SU-DHL-6 (cell line): ENCODE measurements at regions not wholly inside any gene's neighbourhood (a gene's known extent, or its start where the extent isn't known, plus 50 kb on each side); places are given as distances from the start of the nearest gene placed in this dataset.

ENCODE experiments used
- H2AFZ ChIP-seq: fragments of 200-600 bp; sonication (generic); 2 replicates; pipeline ENCODE4 v1.6.1; 2014; ENCODE audit warnings: low read depth, mild to moderate bottlenecking, moderate library complexity, mixed read lengths, antibody characterized with exemption, low read length; ENCODE audit not compliant: severe bottlenecking
- H3F3A ChIP-seq: fragments of 200-600 bp; shearing (Covaris generic); 2 replicates; pipeline ENCODE4 v1.6.0; 2016; ENCODE audit warnings: antibody characterized with exemption, mild to moderate bottlenecking; ENCODE audit not compliant: insufficient read depth
- H3K27ac ChIP-seq: fragments of 200-600 bp; sonication (generic); 2 replicates; pipeline ENCODE4 v1.5.1; 2016; ENCODE audit warnings: low read depth, mild to moderate bottlenecking, low read length, moderate library complexity, mixed read lengths
- H3K27me3 ChIP-seq: fragments of 200-600 bp; sonication (generic), shearing (Covaris generic); 2 replicates; pipeline ENCODE4 v1.6.0; 2014; ENCODE audit warnings: mild to moderate bottlenecking, low read length
- H3K36me3 ChIP-seq: fragments of 200-600 bp; sonication (generic); 2 replicates; pipeline ENCODE4 v1.6.1; 2014; ENCODE audit warnings: mild to moderate bottlenecking, low read length, mixed read lengths
- H3K4me2 ChIP-seq: fragments of 300-600, 200-600 bp; shearing (Covaris generic), sonication (generic); 2 replicates; pipeline ENCODE4 v1.6.0; 2014; ENCODE audit warnings: low read length, low read depth, mild to moderate bottlenecking; ENCODE audit not compliant: poor library complexity, severe bottlenecking
- H3K4me3 ChIP-seq: fragments of 200-600 bp; sonication (generic); 2 replicates; pipeline ENCODE4 v1.5.1; 2014; ENCODE audit warnings: antibody characterized with exemption, low read length, mild to moderate bottlenecking, mixed read lengths; ENCODE audit not compliant: insufficient read depth, poor library complexity, severe bottlenecking
- H3K79me2 ChIP-seq: fragments of 200-600 bp; sonication (generic); 2 replicates; pipeline ENCODE4 v1.6.1; 2014; ENCODE audit warnings: mild to moderate bottlenecking, low read length, moderate library complexity; ENCODE audit not compliant: insufficient read depth
- H3K9ac ChIP-seq: fragments of 200-600 bp; sonication (generic); 2 replicates; pipeline ENCODE4 v1.7.0; 2014; ENCODE audit warnings: mild to moderate bottlenecking, low read length
- H3K9me2 ChIP-seq: fragments of 200-600 bp; sonication (generic); replicated peaks from 2 replicates; pipeline ENCODE4 v1.6.1; 2014; ENCODE audit warnings: low read length; ENCODE audit not compliant: insufficient read depth
- H3K9me3 ChIP-seq: fragments of 200-600 bp; sonication (generic); 2 replicates; pipeline ENCODE4 v1.6.1; 2014; ENCODE audit warnings: low read length, mixed read lengths; ENCODE audit not compliant: insufficient read depth
- H4K20me1 ChIP-seq: fragments of 200-600 bp; sonication (generic); 2 replicates; pipeline ENCODE4 v1.6.1; 2014; ENCODE audit warnings: low read depth, mild to moderate bottlenecking, antibody characterized with exemption, low read length, moderate library complexity, mixed read lengths
- CTCF ChIP-seq: fragments of 200-600 bp; sonication (generic); IDR thresholded peaks from one replicate; pipeline ENCODE4 v1.5.1; 2017; ENCODE audit warnings: antibody characterized with exemption, mild to moderate bottlenecking, low read length, moderate library complexity; ENCODE audit not compliant: insufficient read depth, poor library complexity, severe bottlenecking
- EZH2phosphoT487 ChIP-seq: fragments of 200-600 bp; sonication (generic), shearing (Covaris generic); conservative IDR thresholded peaks from 2 replicates; pipeline ENCODE4 v1.6.1; 2018; ENCODE audit warnings: mild to moderate bottlenecking, antibody characterized with exemption, low read length, moderate library complexity, mixed read lengths

- no peaks in the 10 kb centered on the region for H3K79me2 ChIP-seq
- H3K4me3 ChIP-seq, result no peak overlapping the region
- no peak overlapping the region for H3K9ac ChIP-seq
- no peaks in the 10 kb centered on the region for H3K9me3 ChIP-seq
- H3K9me2 ChIP-seq, result no peaks in the 10 kb centered on the region
- no peak overlapping the region for H3K4me2 ChIP-seq
- no peaks in the 10 kb centered on the region for H3K36me3 ChIP-seq
- H3K27ac ChIP-seq, result no peak overlapping the region
- no peaks in the 10 kb centered on the region for H3K27me3 ChIP-seq
- no peaks in the 10 kb centered on the region for H4K20me1 ChIP-seq
- H2AFZ ChIP-seq, result no peak overlapping the region
- TF ChIP-seq CTCF, result no peak
- TF ChIP-seq EZH2phosphoT487, result no peak
- no peaks in the 10 kb centered on the region for H3F3A ChIP-seq
Measured at GRCh38 chr4:24656906-24657305, 72.6 kb upstream of the DHX15 start.

GRCh38 chr4:24657768-24658617 lies 73.6 kb upstream of the DHX15 start:
- no peak for TF ChIP-seq EZH2phosphoT487
- no peak for TF ChIP-seq CTCF

GRCh38 chr4:24659241-24659961 lies 75.0 kb upstream of the DHX15 start:
- H3K27ac ChIP-seq, result no peak overlapping the region
- no peaks in the 10 kb centered on the region for H3K9me2 ChIP-seq
- no peak for TF ChIP-seq EZH2phosphoT487
- TF ChIP-seq CTCF, result no peak
- no peak overlapping the region for H3K9ac ChIP-seq
- no peak overlapping the region for H2AFZ ChIP-seq
- H3K9me3 ChIP-seq, result no peaks in the 10 kb centered on the region
- no peaks in the 10 kb centered on the region for H3K36me3 ChIP-seq
- no peak overlapping the region for H3K4me3 ChIP-seq
- H3K4me2 ChIP-seq, result no peak overlapping the region
- no peaks in the 10 kb centered on the region for H3K27me3 ChIP-seq
- H4K20me1 ChIP-seq, result no peaks in the 10 kb centered on the region
- H3K79me2 ChIP-seq, result no peaks in the 10 kb centered on the region
- no peaks in the 10 kb centered on the region for H3F3A ChIP-seq

More at GRCh38 chr4:24657768-24658617, 73.6 kb upstream of the DHX15 start:
- H3K79me2 ChIP-seq, result no peaks in the 10 kb centered on the region
- H2AFZ ChIP-seq, result no peak overlapping the region
- no peak overlapping the region for H3K27ac ChIP-seq
- no peaks in the 10 kb centered on the region for H3K9me2 ChIP-seq
- no peaks in the 10 kb centered on the region for H3F3A ChIP-seq
- H3K9ac ChIP-seq, result no peak overlapping the region
- no peaks in the 10 kb centered on the region for H3K36me3 ChIP-seq
- H3K4me3 ChIP-seq, result no peak overlapping the region
- no peak overlapping the region for H3K4me2 ChIP-seq
- H3K27me3 ChIP-seq, result no peaks in the 10 kb centered on the region
- H3K9me3 ChIP-seq, result no peaks in the 10 kb centered on the region
- no peaks in the 10 kb centered on the region for H4K20me1 ChIP-seq
